ENCODE measurements at regions not wholly inside any gene's neighbourhood (a gene's known extent, or its start where the extent isn't known, plus 50 kb on each side); places are given as distances from the start of the nearest gene placed in this dataset.

GRCh38 chrX:139448996-139449395, 81.5 kb upstream of the F9 start:
- ChIA-PET CTCF (no interaction called here), POLR2A (ENCODE audit: unreplicated experiment) (no interaction called here)
- Histone ChIP-seq H3K4me2 (ENCODE audit: low read length) (no peak overlapping the region), H3K4me3 (ENCODE audit: low read length) (no peak overlapping the region), H3F3A (ENCODE audit: low read length, unreplicated experiment) (no peaks in the 10 kb centered on the region), H3K79me2 (ENCODE audit: low read length) (no peaks in the 10 kb centered on the region), H3K27me3 (ENCODE audit: low read length) (no peaks in the 10 kb centered on the region), H3K9ac (ENCODE audit: low read length) (no peak overlapping the region), H3K9me3 (ENCODE audit: low read length) (no peaks in the 10 kb centered on the region), H3K4me1 (ENCODE audit: insufficient read depth, low read length) (no peaks in the 10 kb centered on the region), H3K27ac (ENCODE audit: low read length) (no peak overlapping the region), H3K36me3 (ENCODE audit: low read depth, low read length) (no peaks in the 10 kb centered on the region), H3K9me2 (replicated peaks; ENCODE audit: low read length) (no peaks in the 10 kb centered on the region), H2AFZ (ENCODE audit: low read length) (no peak overlapping the region), H4K20me1 (ENCODE audit: low read length) (no peaks in the 10 kb centered on the region)
- no TSS peak for BruUV-seq (replicated peaks)
- ATAC-seq (no peak), DNase-seq (peak; percentile 12)
- TF ChIP-seq EZH2phosphoT487 (IDR thresholded peaks at IDR 0.05; ENCODE audit: borderline replicate concordance, low read length) (no peak), EZH2 (IDR thresholded peaks at IDR 0.05; ENCODE audit: low read length, unreplicated experiment) (no peak)
- TF ChIP-seq, protein P1, sequence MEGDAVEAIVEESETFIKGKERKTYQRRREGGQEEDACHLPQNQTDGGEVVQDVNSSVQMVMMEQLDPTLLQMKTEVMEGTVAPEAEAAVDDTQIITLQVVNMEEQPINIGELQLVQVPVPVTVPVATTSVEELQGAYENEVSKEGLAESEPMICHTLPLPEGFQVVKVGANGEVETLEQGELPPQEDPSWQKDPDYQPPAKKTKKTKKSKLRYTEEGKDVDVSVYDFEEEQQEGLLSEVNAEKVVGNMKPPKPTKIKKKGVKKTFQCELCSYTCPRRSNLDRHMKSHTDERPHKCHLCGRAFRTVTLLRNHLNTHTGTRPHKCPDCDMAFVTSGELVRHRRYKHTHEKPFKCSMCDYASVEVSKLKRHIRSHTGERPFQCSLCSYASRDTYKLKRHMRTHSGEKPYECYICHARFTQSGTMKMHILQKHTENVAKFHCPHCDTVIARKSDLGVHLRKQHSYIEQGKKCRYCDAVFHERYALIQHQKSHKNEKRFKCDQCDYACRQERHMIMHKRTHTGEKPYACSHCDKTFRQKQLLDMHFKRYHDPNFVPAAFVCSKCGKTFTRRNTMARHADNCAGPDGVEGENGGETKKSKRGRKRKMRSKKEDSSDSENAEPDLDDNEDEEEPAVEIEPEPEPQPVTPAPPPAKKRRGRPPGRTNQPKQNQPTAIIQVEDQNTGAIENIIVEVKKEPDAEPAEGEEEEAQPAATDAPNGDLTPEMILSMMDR (conservative IDR thresholded peaks at IDR 0.05; ENCODE audit: low read depth, low read length) = no peak
- intact Hi-C loops (cut with micrococcal nuclease) = no loop called here

DNA sequence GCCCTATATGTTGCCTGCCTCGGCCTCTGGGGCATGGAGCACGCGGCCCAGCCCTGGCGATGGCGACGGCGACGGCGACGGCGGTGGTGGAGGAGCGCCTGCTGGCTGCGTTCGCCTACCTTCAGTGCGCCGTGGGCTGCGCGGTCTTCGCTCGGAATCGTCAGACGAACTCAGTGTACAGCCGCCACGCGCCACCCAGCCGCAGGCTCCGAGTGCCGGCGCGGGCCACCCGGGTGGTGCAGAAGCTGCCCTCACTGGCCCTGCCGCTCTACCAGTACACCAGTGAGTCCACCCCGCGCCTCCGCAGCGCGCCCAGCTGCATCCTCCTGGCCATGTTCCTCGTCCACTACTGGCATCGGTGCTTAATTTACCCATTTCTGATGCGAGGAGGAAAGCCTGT, 83.7 kb upstream of the F9 start:
- no TSS peak for BruUV-seq (replicated peaks)

GRCh38 chrX:139429913-139430312, 100.6 kb upstream of the F9 start:
- TF ChIP-seq, protein P1 (conservative IDR thresholded peaks at IDR 0.05; ENCODE audit: low read depth, low read length) = peak; percentile 56
- no peak for TF ChIP-seq EZH2phosphoT487 (IDR thresholded peaks at IDR 0.05; ENCODE audit: borderline replicate concordance, low read length)
- no peak overlapping the region for H3K4me3 ChIP-seq (ENCODE audit: low read length)
- H3K27ac ChIP-seq (ENCODE audit: low read length) = no peak overlapping the region
- no peak overlapping the region for H3K9ac ChIP-seq (ENCODE audit: low read length)
- POLR2A ChIA-PET (ENCODE audit: unreplicated experiment) = no interaction called here
- H3K9me2 ChIP-seq (replicated peaks; ENCODE audit: low read length) = no peaks in the 10 kb centered on the region
- H3K36me3 ChIP-seq (ENCODE audit: low read depth, low read length) = no peaks in the 10 kb centered on the region
- no peaks in the 10 kb centered on the region for H4K20me1 ChIP-seq (ENCODE audit: low read length)
- no peak overlapping the region for H3K4me2 ChIP-seq (ENCODE audit: low read length)
- DNase-seq = peak; percentile 42
- H3K9me3 ChIP-seq (ENCODE audit: low read length) = no peaks in the 10 kb centered on the region
- H3K4me1 ChIP-seq (ENCODE audit: insufficient read depth, low read length) = no peaks in the 10 kb centered on the region
- CTCF ChIA-PET = no interaction called here
- H3K79me2 ChIP-seq (ENCODE audit: low read length) = no peaks in the 10 kb centered on the region
- no peaks in the 10 kb centered on the region for H3K27me3 ChIP-seq (ENCODE audit: low read length)
- intact Hi-C loops (cut with micrococcal nuclease) = loop anchor here (2.0 to 5.0 kb wide), 2 partner anchors 303 to 655 kb away; no protein-coding TSS in a partner anchor
- no peak overlapping the region for H2AFZ ChIP-seq (ENCODE audit: low read length)
- ATAC-seq = no peak
- no TSS peak for BruUV-seq (replicated peaks)
- H3F3A ChIP-seq (ENCODE audit: low read length, unreplicated experiment) = no peaks in the 10 kb centered on the region

More for the DNA sequence above, 83.7 kb upstream of the F9 start:
- DNase-seq = no peak
- CTCF ChIA-PET = no interaction called here
- Histone ChIP-seq H3K9me2 (replicated peaks; ENCODE audit: low read length) (no peaks in the 10 kb centered on the region), H3K36me3 (ENCODE audit: low read depth, low read length) (no peaks in the 10 kb centered on the region), H3K9me3 (ENCODE audit: low read length) (no peaks in the 10 kb centered on the region), H3K4me3 (ENCODE audit: low read length) (no peak overlapping the region), H3K9ac (ENCODE audit: low read length) (no peak overlapping the region), H3K79me2 (ENCODE audit: low read length) (no peaks in the 10 kb centered on the region), H3K4me2 (ENCODE audit: low read length) (no peak overlapping the region), H3K4me1 (ENCODE audit: insufficient read depth, low read length) (no peaks in the 10 kb centered on the region), H2AFZ (ENCODE audit: low read length) (no peak overlapping the region), H3K27ac (ENCODE audit: low read length) (no peak overlapping the region), H4K20me1 (ENCODE audit: low read length) (no peaks in the 10 kb centered on the region), H3F3A (ENCODE audit: low read length, unreplicated experiment) (no peaks in the 10 kb centered on the region), H3K27me3 (ENCODE audit: low read length) (no peaks in the 10 kb centered on the region)
- TF ChIP-seq EZH2phosphoT487 (IDR thresholded peaks at IDR 0.05; ENCODE audit: borderline replicate concordance, low read length) (no peak), EZH2 (IDR thresholded peaks at IDR 0.05; ENCODE audit: low read length, unreplicated experiment) (no peak)
- TF ChIP-seq, protein P1 (conservative IDR thresholded peaks at IDR 0.05; ENCODE audit: low read depth, low read length) = no peak
- no peak for ATAC-seq
- intact Hi-C loops (cut with micrococcal nuclease) = no loop called here
- POLR2A ChIA-PET (ENCODE audit: unreplicated experiment) = no interaction called here
